ENCODE measurements at regions not wholly inside any gene's neighbourhood (a gene's known extent, or its start where the extent isn't known, plus 50 kb on each side); places are given as distances from the start of the nearest gene placed in this dataset.

GRCh38 chr2:150312271-150312670, 175.2 kb downstream of the RND3 start:
- no CpG with 5 or more reads among the region's 4 CpGs for WGBS (ENCODE audit: extremely low coverage, insufficient coverage, insufficient read length)
- H2BK120ac ChIP-seq (ENCODE audit: insufficient read depth, low read length, poor library complexity): no peak overlapping the region
- DNase-seq: no peak

DNA sequence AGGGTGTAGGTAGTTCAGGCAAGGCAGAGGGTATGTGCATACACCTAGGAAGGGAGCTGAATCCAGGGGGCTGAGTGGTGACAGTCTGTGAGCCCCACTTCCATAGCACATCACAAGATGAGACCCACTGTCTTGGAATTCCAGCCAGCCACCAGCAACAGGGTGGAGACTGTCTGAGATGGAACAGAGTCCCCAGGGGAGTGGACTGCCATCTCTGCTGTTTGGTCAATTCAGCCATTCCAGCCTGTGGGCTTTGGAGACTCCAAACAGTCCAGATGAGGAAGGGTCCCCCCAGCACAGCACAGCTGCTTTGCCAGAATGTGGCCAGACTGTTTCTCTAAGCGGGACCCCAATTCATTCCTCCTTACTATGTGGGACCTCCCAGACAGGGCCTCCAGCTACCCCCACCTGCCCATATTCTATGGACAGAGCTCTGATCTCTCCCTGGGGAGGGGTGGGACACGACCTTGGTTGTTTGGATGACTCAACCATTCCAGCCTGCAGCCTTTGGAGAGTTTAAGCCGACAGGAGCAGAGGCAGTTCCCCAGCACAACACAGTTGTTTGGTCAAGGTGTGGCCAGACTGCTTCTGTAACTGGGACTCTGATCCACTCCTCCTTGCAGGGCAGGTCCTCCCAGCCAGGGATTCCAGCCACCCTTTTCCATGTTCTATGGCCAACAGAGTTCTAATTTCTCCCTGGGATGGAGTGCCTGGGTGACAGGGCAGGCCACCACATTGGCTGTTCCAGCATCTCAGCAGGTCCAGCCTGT, 178.0 kb downstream of the RND3 start:
- no peaks in the 10 kb centered on the region for H3K27me3 ChIP-seq (ENCODE audit: insufficient read depth, low read length)
- no peak overlapping the region for H3K9ac ChIP-seq (ENCODE audit: low read length)
- no peak overlapping the region for H4K91ac ChIP-seq (ENCODE audit: low read depth, low read length)
- WGBS (ENCODE audit: extremely low coverage, insufficient coverage, insufficient read length): no CpG with 5 or more reads among the region's 3 CpGs
- H3K4ac ChIP-seq (ENCODE audit: low read depth, low read length): no peak overlapping the region
- no peak overlapping the region for H4K12ac ChIP-seq (ENCODE audit: low read depth, low read length)
- no peak overlapping the region for H3K14ac ChIP-seq (ENCODE audit: low read length)
- H3K36me3 ChIP-seq (ENCODE audit: control insufficient read depth in 1 of 2, insufficient read depth in 2 of 2, low read length in 2 of 2): peaks cover 0 to 2% of the 10 kb centered on the region in 2 experiments
- no peak overlapping the region for H4K8ac ChIP-seq (ENCODE audit: low read depth, low read length)
- H3K27ac ChIP-seq (ENCODE audit: low read depth, low read length): no peak overlapping the region
- no peak overlapping the region for H3K4me2 ChIP-seq (ENCODE audit: low read length)
- DNase-seq: no peak
- no peak overlapping the region for H3K18ac ChIP-seq (ENCODE audit: low read length)
- H3K4me1 ChIP-seq (ENCODE audit: control insufficient read depth in 1 of 2, insufficient read depth in 2 of 2, low read length in 2 of 2): peaks cover 0 to 6% of the 10 kb centered on the region in 2 experiments
- no peak overlapping the region for H3K23ac ChIP-seq (ENCODE audit: low read length)
- H2BK120ac ChIP-seq (ENCODE audit: insufficient read depth, low read length, poor library complexity): no peak overlapping the region
- H3K4me3 ChIP-seq (ENCODE audit: low read depth, low read length): no peak overlapping the region
- H3K79me2 ChIP-seq (ENCODE audit: control insufficient read depth, insufficient read depth, low read length, poor library complexity): no peaks in the 10 kb centered on the region
- H2BK12ac ChIP-seq (ENCODE audit: low read length): no peak overlapping the region
- H2AFZ ChIP-seq (ENCODE audit: insufficient read depth, low read length, poor library complexity): no peak overlapping the region
- no peaks in the 10 kb centered on the region for H3K9me3 ChIP-seq (ENCODE audit: insufficient read depth, low read depth, low read length)
- H2BK5ac ChIP-seq (ENCODE audit: low read depth, low read length, poor library complexity): no peak overlapping the region
- no peak overlapping the region for H2AK5ac ChIP-seq (ENCODE audit: low read length)
- no peaks in the 10 kb centered on the region for H3K79me1 ChIP-seq (ENCODE audit: low read length)

More at GRCh38 chr2:150312271-150312670, 175.2 kb downstream of the RND3 start:
- no peak overlapping the region for H3K14ac ChIP-seq (ENCODE audit: low read length)
- no peak overlapping the region for H4K12ac ChIP-seq (ENCODE audit: low read depth, low read length)
- no peak overlapping the region for H4K8ac ChIP-seq (ENCODE audit: low read depth, low read length)
- H3K79me2 ChIP-seq (ENCODE audit: control insufficient read depth, insufficient read depth, low read length, poor library complexity): no peaks in the 10 kb centered on the region
- H4K91ac ChIP-seq (ENCODE audit: low read depth, low read length): no peak overlapping the region
- H3K27ac ChIP-seq (ENCODE audit: low read depth, low read length): no peak overlapping the region
- H3K4me2 ChIP-seq (ENCODE audit: low read length): no peak overlapping the region
- H3K9ac ChIP-seq (ENCODE audit: low read length): no peak overlapping the region
- H3K23ac ChIP-seq (ENCODE audit: low read length): no peak overlapping the region
- no peak overlapping the region for H2AFZ ChIP-seq (ENCODE audit: insufficient read depth, low read length, poor library complexity)
- no peaks in the 10 kb centered on the region for H3K9me3 ChIP-seq (ENCODE audit: insufficient read depth, low read depth, low read length)
- H3K4ac ChIP-seq (ENCODE audit: low read depth, low read length): no peak overlapping the region
- H2AK5ac ChIP-seq (ENCODE audit: low read length): no peak overlapping the region
- no peaks in the 10 kb centered on the region for H3K79me1 ChIP-seq (ENCODE audit: low read length)
- H2BK12ac ChIP-seq (ENCODE audit: low read length): no peak overlapping the region
- no peak overlapping the region for H3K18ac ChIP-seq (ENCODE audit: low read length)
- H3K27me3 ChIP-seq (ENCODE audit: insufficient read depth, low read length): no peaks in the 10 kb centered on the region
- H2BK5ac ChIP-seq (ENCODE audit: low read depth, low read length, poor library complexity): no peak overlapping the region
- no peaks in the 10 kb centered on the region for H3K36me3 ChIP-seq (ENCODE audit: control insufficient read depth in 1 of 2, insufficient read depth in 2 of 2, low read length in 2 of 2)
- no peak overlapping the region for H3K4me3 ChIP-seq (ENCODE audit: low read depth, low read length)
- peaks cover 0 to 6% of the 10 kb centered on the region in 2 experiments for H3K4me1 ChIP-seq (ENCODE audit: control insufficient read depth in 1 of 2, insufficient read depth in 2 of 2, low read length in 2 of 2)

DNA sequence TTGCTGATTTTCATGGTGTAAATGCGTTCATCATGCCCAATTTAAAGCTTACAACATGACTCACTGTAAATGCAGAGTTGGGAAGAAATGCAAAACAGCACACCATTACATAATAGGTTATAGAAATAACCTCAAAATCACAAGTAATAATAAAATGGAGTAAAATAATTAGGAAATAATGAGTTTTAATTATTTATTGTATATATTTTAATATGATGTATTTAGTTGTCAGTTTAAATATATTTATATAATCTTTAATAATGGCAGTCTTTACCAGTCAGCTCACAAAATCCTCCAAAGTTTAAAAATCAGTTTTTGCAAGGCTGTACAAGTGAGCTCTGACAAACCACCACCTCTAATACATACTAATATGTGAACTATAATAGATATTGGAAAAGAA, 180.2 kb downstream of the RND3 start:
- no peak overlapping the region for H3K18ac ChIP-seq (ENCODE audit: low read length)
- no peak overlapping the region for H2BK12ac ChIP-seq (ENCODE audit: low read length)
- H3K27ac ChIP-seq (ENCODE audit: low read depth, low read length): no peak overlapping the region
- no peaks in the 10 kb centered on the region for H3K79me1 ChIP-seq (ENCODE audit: low read length)
- H3K9me3 ChIP-seq (ENCODE audit: insufficient read depth, low read depth, low read length): no peaks in the 10 kb centered on the region
- H4K12ac ChIP-seq (ENCODE audit: low read depth, low read length): no peak overlapping the region
- H2BK5ac ChIP-seq (ENCODE audit: low read depth, low read length, poor library complexity): no peak overlapping the region
- no peak for DNase-seq
- H3K36me3 ChIP-seq (ENCODE audit: control insufficient read depth in 1 of 2, insufficient read depth in 2 of 2, low read length in 2 of 2): peaks cover 0 to 2% of the 10 kb centered on the region in 2 experiments
- WGBS (ENCODE audit: extremely low coverage, insufficient coverage, insufficient read length): no CpG with 5 or more reads among the region's 1 CpG
- H3K79me2 ChIP-seq (ENCODE audit: control insufficient read depth, insufficient read depth, low read length, poor library complexity): no peaks in the 10 kb centered on the region
- no peak overlapping the region for H3K23ac ChIP-seq (ENCODE audit: low read length)
- H3K14ac ChIP-seq (ENCODE audit: low read length): no peak overlapping the region
- no peak overlapping the region for H2AFZ ChIP-seq (ENCODE audit: insufficient read depth, low read length, poor library complexity)
- peaks cover 0 to 6% of the 10 kb centered on the region in 2 experiments for H3K4me1 ChIP-seq (ENCODE audit: control insufficient read depth in 1 of 2, insufficient read depth in 2 of 2, low read length in 2 of 2)
- no peak overlapping the region for H2BK120ac ChIP-seq (ENCODE audit: insufficient read depth, low read length, poor library complexity)
- no peak overlapping the region for H3K4ac ChIP-seq (ENCODE audit: low read depth, low read length)
- no peak overlapping the region for H4K8ac ChIP-seq (ENCODE audit: low read depth, low read length)
- no peak overlapping the region for H4K91ac ChIP-seq (ENCODE audit: low read depth, low read length)
- H3K9ac ChIP-seq (ENCODE audit: low read length): no peak overlapping the region
- H3K27me3 ChIP-seq (ENCODE audit: insufficient read depth, low read length): no peaks in the 10 kb centered on the region
- no peak overlapping the region for H2AK5ac ChIP-seq (ENCODE audit: low read length)
- H3K4me3 ChIP-seq (ENCODE audit: low read depth, low read length): no peak overlapping the region
- no peak overlapping the region for H3K4me2 ChIP-seq (ENCODE audit: low read length)

- peaks cover 0 to 2% of the 10 kb centered on the region in 2 experiments for H3K36me3 ChIP-seq (ENCODE audit: control insufficient read depth in 1 of 2, insufficient read depth in 2 of 2, low read length in 2 of 2)
- no peak overlapping the region for H4K91ac ChIP-seq (ENCODE audit: low read depth, low read length)
- no peaks in the 10 kb centered on the region for H3K79me2 ChIP-seq (ENCODE audit: control insufficient read depth, insufficient read depth, low read length, poor library complexity)
- no peak overlapping the region for H2BK5ac ChIP-seq (ENCODE audit: low read depth, low read length, poor library complexity)
- no CpG with 5 or more reads among the region's 1 CpG for WGBS (ENCODE audit: extremely low coverage, insufficient coverage, insufficient read length)
- H3K4me1 ChIP-seq (ENCODE audit: control insufficient read depth in 1 of 2, insufficient read depth in 2 of 2, low read length in 2 of 2): no peaks in the 10 kb centered on the region
- no peaks in the 10 kb centered on the region for H3K79me1 ChIP-seq (ENCODE audit: low read length)
- DNase-seq: no peak
- H4K8ac ChIP-seq (ENCODE audit: low read depth, low read length): no peak overlapping the region
- no peak overlapping the region for H3K23ac ChIP-seq (ENCODE audit: low read length)
- H2AK5ac ChIP-seq (ENCODE audit: low read length): no peak overlapping the region
- no peak overlapping the region for H4K12ac ChIP-seq (ENCODE audit: low read depth, low read length)
- H2BK12ac ChIP-seq (ENCODE audit: low read length): no peak overlapping the region
- H3K4ac ChIP-seq (ENCODE audit: low read depth, low read length): no peak overlapping the region
- H3K27me3 ChIP-seq (ENCODE audit: insufficient read depth, low read length): no peaks in the 10 kb centered on the region
- no peak overlapping the region for H3K4me2 ChIP-seq (ENCODE audit: low read length)
- no peak overlapping the region for H3K4me3 ChIP-seq (ENCODE audit: low read depth, low read length)
- no peak overlapping the region for H2AFZ ChIP-seq (ENCODE audit: insufficient read depth, low read length, poor library complexity)
- no peak overlapping the region for H3K14ac ChIP-seq (ENCODE audit: low read length)
- H3K18ac ChIP-seq (ENCODE audit: low read length): no peak overlapping the region
- no peak overlapping the region for H2BK120ac ChIP-seq (ENCODE audit: insufficient read depth, low read length, poor library complexity)
- no peak overlapping the region for H3K27ac ChIP-seq (ENCODE audit: low read depth, low read length)
- H3K9ac ChIP-seq (ENCODE audit: low read length): no peak overlapping the region
- no peaks in the 10 kb centered on the region for H3K9me3 ChIP-seq (ENCODE audit: insufficient read depth, low read depth, low read length)
Observed at GRCh38 chr2:150303281-150303680, 184.2 kb downstream of the RND3 start.
